Loucy (cell line): ENCODE measurements at regions not wholly inside any gene's neighbourhood (a gene's known extent, or its start where the extent isn't known, plus 50 kb on each side); places are given as distances from the start of the nearest gene placed in this dataset.

ENCODE experiments used
- H2AFZ ChIP-seq: fragments of 200-600 bp; sonication (generic); 2 replicates; pipeline ENCODE4 v1.6.0; 2016; ENCODE audit warnings: antibody characterized with exemption, mild to moderate bottlenecking, low read length, moderate library complexity
- H3F3A ChIP-seq: fragments of 200-600 bp; 2 replicates; pipeline ENCODE4 v1.6.0; 2016; ENCODE audit warnings: antibody characterized with exemption, low read depth, mild to moderate bottlenecking
- H3K27me3 ChIP-seq: fragments of 200-600 bp; sonication (generic); 2 replicates; pipeline ENCODE4 v1.6.1; 2014; ENCODE audit warnings: low read length, mild to moderate bottlenecking; ENCODE audit not compliant: insufficient read depth, poor library complexity, severe bottlenecking
- H3K36me3 ChIP-seq: fragments of 200-600 bp; sonication (generic); 2 replicates; pipeline ENCODE4 v1.6.1; 2016; ENCODE audit warnings: low read length; ENCODE audit not compliant: insufficient read depth
- H3K4me1 ChIP-seq: fragments of 200-600 bp; sonication (generic); 2 replicates; pipeline ENCODE4 v1.5.1; 2014; ENCODE audit warnings: low read length, mild to moderate bottlenecking; ENCODE audit not compliant: insufficient read depth, poor library complexity, severe bottlenecking
- H3K4me2 ChIP-seq: fragments of 200-600 bp; sonication (generic); 2 replicates; pipeline ENCODE4 v1.6.0; 2014; ENCODE audit warnings: antibody characterized with exemption, low read length, low read depth, mild to moderate bottlenecking; ENCODE audit not compliant: poor library complexity, severe bottlenecking
- H3K4me3 ChIP-seq: fragments of 200-600 bp; sonication (generic); 2 replicates; pipeline ENCODE4 v1.5.1; 2014; ENCODE audit warnings: low read length, mild to moderate bottlenecking, mixed read lengths; ENCODE audit not compliant: poor library complexity, severe bottlenecking
- H3K79me2 ChIP-seq: fragments of 200-600 bp; sonication (generic); 2 replicates; pipeline ENCODE4 v1.6.1; 2014; ENCODE audit warnings: low read length; ENCODE audit not compliant: insufficient read depth
- H3K9ac ChIP-seq: fragments of 200-600 bp; sonication (generic); 2 replicates; pipeline ENCODE4 v1.6.0; 2014; ENCODE audit warnings: mild to moderate bottlenecking, low read depth, low read length, moderate library complexity; ENCODE audit not compliant: poor library complexity, severe bottlenecking
- H3K9me2 ChIP-seq: fragments of 200-600 bp; sonication (generic); replicated peaks from 2 replicates; pipeline ENCODE4 v1.6.1; 2016; ENCODE audit warnings: low read depth, low read length, mixed read lengths
- H3K9me3 ChIP-seq: fragments of 200-600 bp; sonication (generic); 2 replicates; pipeline ENCODE4 v1.6.1; 2014; ENCODE audit warnings: mild to moderate bottlenecking, antibody characterized with exemption, low read length, low read depth; ENCODE audit not compliant: insufficient read depth
- H4K20me1 ChIP-seq: fragments of 200-600 bp; sonication (generic); 2 replicates; pipeline ENCODE4 v1.6.0; 2014; ENCODE audit warnings: antibody characterized with exemption, low read length, mild to moderate bottlenecking; ENCODE audit not compliant: insufficient read depth, poor library complexity, severe bottlenecking
- EZH2phosphoT487 ChIP-seq: fragments of 200-600 bp; IDR thresholded peaks from 2 replicates; pipeline ENCODE4 v1.6.1; 2018; ENCODE audit warnings: antibody characterized with exemption, mild to moderate bottlenecking, moderate library complexity, borderline replicate concordance
- TF ChIP-seq, protein P1 (sequence below): fragments of 200-600 bp; sonication (generic); conservative IDR thresholded peaks from 2 replicates; pipeline ENCODE4 v1.5.1; 2014; ENCODE audit warnings: mild to moderate bottlenecking, antibody characterized with exemption, low read length

DNA sequence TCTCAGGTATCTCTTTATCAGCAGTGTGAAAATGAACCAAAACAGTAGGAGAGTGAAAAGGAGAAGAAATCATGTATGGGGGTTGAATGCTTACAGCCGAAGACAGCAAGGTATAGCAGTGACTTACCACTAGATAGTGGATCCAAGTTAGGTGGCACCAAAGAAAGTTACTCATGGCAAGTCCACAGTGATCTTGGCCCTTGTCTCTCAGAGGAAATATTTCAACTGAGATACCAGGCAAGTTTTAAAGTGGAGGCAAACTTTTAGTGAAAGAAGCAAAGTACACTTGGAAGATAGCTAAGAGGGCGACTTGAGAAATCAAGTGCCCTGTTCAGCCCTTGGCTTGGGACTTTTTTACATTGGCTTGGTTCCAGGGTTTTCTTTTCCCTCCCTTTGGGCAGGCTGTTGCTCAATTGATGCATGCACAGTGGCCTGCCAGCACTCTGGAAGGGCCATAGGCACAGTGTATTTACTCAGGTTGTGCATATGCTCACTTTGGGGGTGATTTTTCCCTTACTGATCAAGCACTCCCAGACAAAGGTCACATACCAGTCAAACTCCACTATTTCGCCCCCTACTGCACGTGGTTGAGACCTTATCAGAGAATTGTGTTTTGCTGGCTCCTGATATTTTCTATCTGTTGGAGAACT is 329.5 kb upstream of the KHDRBS2 start:
- H3K9me2 ChIP-seq, result no peaks in the 10 kb centered on the region
- H3K9ac ChIP-seq, result no peak overlapping the region
- no peaks in the 10 kb centered on the region for H3K4me1 ChIP-seq
- no peaks in the 10 kb centered on the region for H3K27me3 ChIP-seq
- H3K36me3 ChIP-seq, result no peaks in the 10 kb centered on the region
- H3F3A ChIP-seq, result no peaks in the 10 kb centered on the region
- H4K20me1 ChIP-seq, result no peaks in the 10 kb centered on the region
- no peak overlapping the region for H3K4me3 ChIP-seq
- H3K4me2 ChIP-seq, result no peak overlapping the region
- H2AFZ ChIP-seq, result no peak overlapping the region
- TF ChIP-seq EZH2phosphoT487, result no peak
- TF ChIP-seq, protein P1, sequence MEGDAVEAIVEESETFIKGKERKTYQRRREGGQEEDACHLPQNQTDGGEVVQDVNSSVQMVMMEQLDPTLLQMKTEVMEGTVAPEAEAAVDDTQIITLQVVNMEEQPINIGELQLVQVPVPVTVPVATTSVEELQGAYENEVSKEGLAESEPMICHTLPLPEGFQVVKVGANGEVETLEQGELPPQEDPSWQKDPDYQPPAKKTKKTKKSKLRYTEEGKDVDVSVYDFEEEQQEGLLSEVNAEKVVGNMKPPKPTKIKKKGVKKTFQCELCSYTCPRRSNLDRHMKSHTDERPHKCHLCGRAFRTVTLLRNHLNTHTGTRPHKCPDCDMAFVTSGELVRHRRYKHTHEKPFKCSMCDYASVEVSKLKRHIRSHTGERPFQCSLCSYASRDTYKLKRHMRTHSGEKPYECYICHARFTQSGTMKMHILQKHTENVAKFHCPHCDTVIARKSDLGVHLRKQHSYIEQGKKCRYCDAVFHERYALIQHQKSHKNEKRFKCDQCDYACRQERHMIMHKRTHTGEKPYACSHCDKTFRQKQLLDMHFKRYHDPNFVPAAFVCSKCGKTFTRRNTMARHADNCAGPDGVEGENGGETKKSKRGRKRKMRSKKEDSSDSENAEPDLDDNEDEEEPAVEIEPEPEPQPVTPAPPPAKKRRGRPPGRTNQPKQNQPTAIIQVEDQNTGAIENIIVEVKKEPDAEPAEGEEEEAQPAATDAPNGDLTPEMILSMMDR, result no peak
- no peaks in the 10 kb centered on the region for H3K79me2 ChIP-seq
- H3K9me3 ChIP-seq, result no peaks in the 10 kb centered on the region

DNA sequence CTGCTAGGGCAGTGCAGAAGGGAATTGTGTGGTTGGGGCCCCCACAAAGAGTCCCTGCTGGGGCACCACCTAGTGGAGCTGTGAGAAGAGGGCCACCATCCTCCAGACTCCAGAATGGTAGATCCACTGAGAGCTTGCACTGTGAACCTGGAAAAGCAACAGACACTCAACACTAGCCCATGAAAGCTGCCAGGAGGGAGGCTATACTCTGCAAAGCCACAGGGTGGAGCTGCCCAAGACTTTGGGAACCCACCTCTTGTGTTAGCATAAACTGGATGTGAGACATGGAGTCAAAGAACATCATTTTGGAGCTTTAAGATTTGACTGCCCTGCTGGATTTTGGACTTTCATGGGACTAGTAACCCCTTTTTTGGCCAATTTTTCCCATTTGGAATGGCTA is 328.4 kb upstream of the KHDRBS2 start:
- H3K9ac ChIP-seq, result no peak overlapping the region

DNA sequence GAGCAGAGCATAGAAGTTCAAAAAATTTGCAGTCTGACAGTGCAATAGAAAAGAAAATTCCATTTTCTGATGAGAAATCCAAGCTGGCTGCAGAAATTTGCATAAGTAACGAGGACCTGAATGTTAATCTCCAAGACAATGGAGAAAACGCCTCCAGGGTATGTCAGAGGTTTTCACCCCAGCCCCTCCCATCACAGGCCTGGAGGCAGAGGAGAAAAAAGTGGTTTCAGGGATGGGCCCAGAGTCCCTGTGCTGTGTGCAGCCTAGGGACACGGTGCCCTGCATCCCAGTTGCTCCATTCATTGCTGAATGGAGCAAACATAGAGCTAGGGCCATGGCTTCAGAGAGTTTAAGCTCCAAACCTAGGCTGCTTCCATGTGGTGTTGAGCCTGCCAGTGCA is 327.9 kb upstream of the KHDRBS2 start:
- Histone ChIP-seq H4K20me1 (no peaks in the 10 kb centered on the region), H3K4me2 (no peak overlapping the region), H3K9me3 (no peaks in the 10 kb centered on the region), H3K9ac (no peak overlapping the region), H3K79me2 (no peaks in the 10 kb centered on the region), H2AFZ (no peak overlapping the region), H3K4me3 (no peak overlapping the region), H3F3A (no peaks in the 10 kb centered on the region), H3K9me2 (no peaks in the 10 kb centered on the region), H3K36me3 (no peaks in the 10 kb centered on the region), H3K27me3 (no peaks in the 10 kb centered on the region), H3K4me1 (no peaks in the 10 kb centered on the region)
- TF ChIP-seq EZH2phosphoT487, result no peak
- TF ChIP-seq, protein P1, result no peak

More for the DNA sequence above, 328.4 kb upstream of the KHDRBS2 start:
- H3K4me2 ChIP-seq, result no peak overlapping the region
- H3K4me1 ChIP-seq, result no peaks in the 10 kb centered on the region
- H3K79me2 ChIP-seq, result no peaks in the 10 kb centered on the region
- H3K4me3 ChIP-seq, result no peak overlapping the region
- no peaks in the 10 kb centered on the region for H4K20me1 ChIP-seq
- H3K27me3 ChIP-seq, result no peaks in the 10 kb centered on the region
- no peaks in the 10 kb centered on the region for H3K9me3 ChIP-seq
- H3K9me2 ChIP-seq, result no peaks in the 10 kb centered on the region
- no peaks in the 10 kb centered on the region for H3F3A ChIP-seq
- no peaks in the 10 kb centered on the region for H3K36me3 ChIP-seq
- no peak for TF ChIP-seq EZH2phosphoT487
- TF ChIP-seq, protein P1, result no peak
- H2AFZ ChIP-seq, result no peak overlapping the region
